HEK293 (cell line): ENCODE measurements at regions not wholly inside any gene's neighbourhood (a gene's known extent, or its start where the extent isn't known, plus 50 kb on each side); places are given as distances from the start of the nearest gene placed in this dataset.

Experiments used
- CTCF ChIA-PET: fragments of 350-600 bp; formaldehyde crosslinking; extraction: SDS; loops from one replicate; lab custom pipeline; 2021; ENCODE audit warnings: antibody characterized with exemption; lab: Yijun Ruan, JAX
- POLR2A ChIA-PET: fragments of 300-600 bp; formaldehyde crosslinking; extraction: SDS; loops from one replicate; lab custom pipeline; 2020; ENCODE audit warnings: antibody characterized with exemption, inconsistent platforms; lab: Yijun Ruan, JAX
- H3K27ac ChIP-seq: fragments of 200-500 bp; sonication (Bioruptor generic); 2 replicates; pipeline ENCODE4 v1.5.1; 2014; ENCODE audit warnings: low read depth, low read length, control low read depth, inconsistent platforms; ENCODE audit errors: extremely low read depth
- H3K36me3 ChIP-seq, 2 experiments: fragments of 200-500 bp in 1 of 2; sonication (Bioruptor generic) in 1 of 2; 1 replicate in 1 of 2; 2 replicates in 1 of 2; pipeline ENCODE4 v1.5.1; 2014 to 2017; ENCODE audit warnings: inconsistent platforms in 2 of 2, low read length in 2 of 2; ENCODE audit not compliant: control insufficient read depth in 2 of 2, insufficient read depth in 1 of 2
- H3K4me1 ChIP-seq: fragments of 200-500 bp; sonication (Bioruptor generic); 2 replicates; pipeline ENCODE4 v1.5.1; 2014; ENCODE audit warnings: mild to moderate bottlenecking, low read length, inconsistent platforms; ENCODE audit not compliant: control insufficient read depth, insufficient read depth
- H3K4me3 ChIP-seq: 2 replicates; pipeline ENCODE4 v1.5.1; 2011; ENCODE audit warnings: low read depth, mild to moderate bottlenecking, control low read depth, low read length, moderate library complexity
- H3K9me3 ChIP-seq: fragments of 200-500 bp; sonication (Bioruptor generic); 2 replicates; pipeline ENCODE4 v1.5.1; 2014; ENCODE audit warnings: low read depth, low read length, inconsistent platforms; ENCODE audit not compliant: control insufficient read depth, insufficient read depth
- FEZF1 ChIP-seq: fragments of 450-650 bp; formaldehyde crosslinking; IDR thresholded peaks from 2 replicates; pipeline ENCODE4 v1.5.1; 2016; ENCODE audit warnings: missing biosample characterization, missing genetic modification characterization
- GFI1B ChIP-seq: fragments of 450-650 bp; formaldehyde crosslinking; IDR thresholded peaks from 2 replicates; pipeline ENCODE4 v1.5.1; 2016; ENCODE audit warnings: missing biosample characterization, missing genetic modification characterization
- GLI4 ChIP-seq: fragments of 450-650 bp; formaldehyde crosslinking; IDR thresholded peaks from 2 replicates; pipeline ENCODE4 v1.5.1; 2016; ENCODE audit warnings: missing biosample characterization, missing genetic modification characterization
- KLF16 ChIP-seq: fragments of 450-650 bp; formaldehyde crosslinking; IDR thresholded peaks from 2 replicates; pipeline ENCODE4 v1.5.1; 2017; ENCODE audit warnings: missing biosample characterization, missing genetic modification characterization
- TCF7L2 ChIP-seq: IDR thresholded peaks from 2 replicates; pipeline ENCODE4 v1.6.1; 2011; ENCODE audit warnings: low read depth, mild to moderate bottlenecking, inconsistent platforms, low read length, moderate library complexity, borderline replicate concordance
- ZBTB1 ChIP-seq: fragments of 450-650 bp; formaldehyde crosslinking; IDR thresholded peaks from 2 replicates; pipeline ENCODE4 v1.5.1; 2016; ENCODE audit warnings: missing biosample characterization, missing genetic modification characterization
- ZFP3 ChIP-seq: fragments of 450-650 bp; formaldehyde crosslinking; IDR thresholded peaks from 2 replicates; pipeline ENCODE4 v1.5.1; 2016; ENCODE audit warnings: low read depth, missing biosample characterization, missing genetic modification characterization
- ZFP37 ChIP-seq: fragments of 450-650 bp; formaldehyde crosslinking; IDR thresholded peaks from 2 replicates; pipeline ENCODE4 v1.5.1; 2016; ENCODE audit warnings: missing biosample characterization, missing genetic modification characterization
- ZNF112 ChIP-seq: fragments of 450-650 bp; formaldehyde crosslinking; IDR thresholded peaks from 2 replicates; pipeline ENCODE4 v1.5.0; 2017; ENCODE audit warnings: missing biosample characterization, missing genetic modification characterization
- ZNF133 ChIP-seq: fragments of 450-650 bp; formaldehyde crosslinking; IDR thresholded peaks from 2 replicates; pipeline ENCODE4 v1.5.1; 2016; ENCODE audit warnings: missing biosample characterization, missing genetic modification characterization
- ZNF16 ChIP-seq: fragments of 450-650 bp; formaldehyde crosslinking; IDR thresholded peaks from 2 replicates; pipeline ENCODE4 v1.5.1; 2016; ENCODE audit warnings: low read depth, missing biosample characterization, missing genetic modification characterization
- ZNF24 ChIP-seq: fragments of 450-650 bp; formaldehyde crosslinking; IDR thresholded peaks from 2 replicates; pipeline ENCODE4 v1.5.1; 2016; ENCODE audit warnings: missing biosample characterization, missing genetic modification characterization
- ZNF37A ChIP-seq: fragments of 450-650 bp; IDR thresholded peaks from 2 replicates; pipeline ENCODE4 v1.5.1; 2018; ENCODE audit warnings: missing biosample characterization, missing genetic modification characterization
- ZNF416 ChIP-seq: fragments of 450-650 bp; formaldehyde crosslinking; IDR thresholded peaks from 2 replicates; pipeline ENCODE4 v1.5.1; 2016; ENCODE audit warnings: missing biosample characterization, missing genetic modification characterization
- ZNF473 ChIP-seq: fragments of 450-650 bp; formaldehyde crosslinking; IDR thresholded peaks from 2 replicates; pipeline ENCODE4 v1.5.1; 2017; ENCODE audit warnings: missing biosample characterization, missing genetic modification characterization
- ZNF549 ChIP-seq: fragments of 450-650 bp; IDR thresholded peaks from 2 replicates; pipeline ENCODE4 v1.5.1; 2018; ENCODE audit warnings: missing biosample characterization, missing genetic modification characterization, mild to moderate bottlenecking, inconsistent platforms, moderate library complexity
- ZNF629 ChIP-seq: fragments of 450-650 bp; formaldehyde crosslinking; IDR thresholded peaks from 2 replicates; pipeline ENCODE4 v1.5.1; 2017; ENCODE audit warnings: missing biosample characterization, missing genetic modification characterization
- ZNF76 ChIP-seq: fragments of 450-650 bp; formaldehyde crosslinking; IDR thresholded peaks from 2 replicates; pipeline ENCODE4; 2016; ENCODE audit warnings: low read depth, missing biosample characterization, missing genetic modification characterization, borderline replicate concordance
- ZNF791 ChIP-seq: fragments of 450-650 bp; formaldehyde crosslinking; IDR thresholded peaks from 2 replicates; pipeline ENCODE4 v1.5.1; 2016; ENCODE audit warnings: missing biosample characterization, missing genetic modification characterization
- ZNF843 ChIP-seq: fragments of 450-650 bp; formaldehyde crosslinking; IDR thresholded peaks from 2 replicates; pipeline ENCODE4 v1.5.1; 2016; ENCODE audit warnings: missing biosample characterization, missing genetic modification characterization
- ZXDB ChIP-seq: fragments of 450-650 bp; formaldehyde crosslinking; IDR thresholded peaks from 2 replicates; pipeline ENCODE4 v1.5.1; 2016; ENCODE audit warnings: missing biosample characterization, missing genetic modification characterization
- TF ChIP-seq, protein P1 (sequence below): fragments of 450-650 bp; formaldehyde crosslinking; IDR thresholded peaks from 2 replicates; pipeline ENCODE4 v1.5.1; 2016; ENCODE audit warnings: missing biosample characterization, missing genetic modification characterization, borderline replicate concordance
- TF ChIP-seq, protein P2 (sequence below): fragments of 450-650 bp; formaldehyde crosslinking; IDR thresholded peaks from 2 replicates; pipeline ENCODE4 v1.5.1; 2016; ENCODE audit warnings: missing biosample characterization, missing genetic modification characterization, low read depth
- TF ChIP-seq, protein P3 (sequence below): fragments of 450-650 bp; formaldehyde crosslinking; IDR thresholded peaks from 2 replicates; pipeline ENCODE4 v1.5.0; 2017; ENCODE audit warnings: missing biosample characterization, missing genetic modification characterization, borderline replicate concordance
- TF ChIP-seq, protein P4 (sequence below): fragments of 450-650 bp; formaldehyde crosslinking; IDR thresholded peaks from 2 replicates; pipeline ENCODE4 v1.5.1; 2016; ENCODE audit warnings: missing biosample characterization, missing genetic modification characterization

DNA sequence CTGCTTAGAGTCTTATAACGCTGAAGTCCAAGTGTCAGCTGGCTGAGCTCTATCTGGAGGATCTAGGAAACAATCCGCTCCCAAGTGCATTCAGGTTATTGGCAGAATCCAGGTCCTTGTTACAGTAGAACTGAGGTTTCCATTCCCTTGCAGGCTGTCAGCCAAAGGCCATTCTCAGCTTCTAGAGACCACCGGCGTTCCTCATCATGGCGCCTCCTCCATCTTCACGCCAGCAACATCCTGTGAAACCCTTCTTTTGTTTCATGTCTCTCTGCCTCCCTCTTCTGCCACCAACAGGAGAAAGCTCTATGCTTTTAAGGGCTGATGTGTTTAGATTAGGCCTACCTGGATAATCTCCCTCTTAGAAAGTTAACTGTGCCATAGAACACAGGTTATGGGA is 133.0 kb upstream of the RASSF8 start:
- ChIA-PET CTCF (interaction anchor here (0.6 to 1.3 kb wide), 3 partner anchors 10 to 241 kb away, joined by 3 read pairs; no protein-coding TSS in a partner anchor), POLR2A (no interaction called here)
- Histone ChIP-seq H3K27ac (no peak overlapping the region), H3K4me1 (no peaks in the 10 kb centered on the region), H3K4me3 (no peak overlapping the region), H3K36me3 (no peaks in the 10 kb centered on the region), H3K9me3 (no peaks in the 10 kb centered on the region)
- TF ChIP-seq ZNF416 (tag by site-specific recombination) (no peak), ZNF549 (tag by site-specific recombination) (no peak), ZNF16 (tag by site-specific recombination) (no peak), GFI1B (tag by site-specific recombination) (no peak), ZNF629 (tag by site-specific recombination) (no peak), ZFP37 (tag by site-specific recombination) (no peak), FEZF1 (no peak), ZNF133 (tag by site-specific recombination) (no peak), ZXDB (tag by site-specific recombination) (no peak)
- TF ChIP-seq, protein P1, sequence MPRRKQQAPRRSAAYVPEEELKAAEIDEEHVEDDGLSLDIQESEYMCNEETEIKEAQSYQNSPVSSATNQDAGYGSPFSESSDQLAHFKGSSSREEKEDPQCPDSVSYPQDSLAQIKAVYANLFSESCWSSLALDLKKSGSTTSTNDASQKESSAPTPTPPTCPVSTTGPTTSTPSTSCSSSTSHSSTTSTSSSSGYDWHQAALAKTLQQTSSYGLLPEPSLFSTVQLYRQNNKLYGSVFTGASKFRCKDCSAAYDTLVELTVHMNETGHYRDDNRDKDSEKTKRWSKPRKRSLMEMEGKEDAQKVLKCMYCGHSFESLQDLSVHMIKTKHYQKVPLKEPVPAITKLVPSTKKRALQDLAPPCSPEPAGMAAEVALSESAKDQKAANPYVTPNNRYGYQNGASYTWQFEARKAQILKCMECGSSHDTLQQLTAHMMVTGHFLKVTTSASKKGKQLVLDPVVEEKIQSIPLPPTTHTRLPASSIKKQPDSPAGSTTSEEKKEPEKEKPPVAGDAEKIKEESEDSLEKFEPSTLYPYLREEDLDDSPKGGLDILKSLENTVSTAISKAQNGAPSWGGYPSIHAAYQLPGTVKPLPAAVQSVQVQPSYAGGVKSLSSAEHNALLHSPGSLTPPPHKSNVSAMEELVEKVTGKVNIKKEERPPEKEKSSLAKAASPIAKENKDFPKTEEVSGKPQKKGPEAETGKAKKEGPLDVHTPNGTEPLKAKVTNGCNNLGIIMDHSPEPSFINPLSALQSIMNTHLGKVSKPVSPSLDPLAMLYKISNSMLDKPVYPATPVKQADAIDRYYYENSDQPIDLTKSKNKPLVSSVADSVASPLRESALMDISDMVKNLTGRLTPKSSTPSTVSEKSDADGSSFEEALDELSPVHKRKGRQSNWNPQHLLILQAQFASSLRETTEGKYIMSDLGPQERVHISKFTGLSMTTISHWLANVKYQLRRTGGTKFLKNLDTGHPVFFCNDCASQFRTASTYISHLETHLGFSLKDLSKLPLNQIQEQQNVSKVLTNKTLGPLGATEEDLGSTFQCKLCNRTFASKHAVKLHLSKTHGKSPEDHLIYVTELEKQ = no peak

DNA sequence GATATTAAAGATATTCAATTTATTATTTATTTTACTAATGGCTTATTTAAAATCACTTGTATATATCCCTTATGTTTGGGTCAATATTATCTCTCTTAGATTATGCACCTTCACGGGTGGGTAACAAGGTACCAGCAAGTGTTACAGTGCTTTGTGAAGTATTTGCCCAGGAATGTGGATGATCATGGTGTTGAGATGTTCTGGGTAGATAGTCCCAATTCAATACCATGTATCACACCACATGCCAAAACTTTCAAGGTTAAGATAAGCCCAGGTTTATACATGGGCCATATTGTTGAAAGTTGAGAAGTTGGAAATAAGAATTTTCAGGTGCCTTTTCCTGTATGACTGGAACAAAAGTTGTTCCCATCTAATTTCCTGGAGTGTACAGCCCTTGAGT is 131.3 kb upstream of the RASSF8 start:
- H3K4me3 ChIP-seq = no peak overlapping the region
- TF ChIP-seq ZNF791 = no peak
- no peak for TF ChIP-seq KLF16 (tag by site-specific recombination)
- TF ChIP-seq, protein P2, sequence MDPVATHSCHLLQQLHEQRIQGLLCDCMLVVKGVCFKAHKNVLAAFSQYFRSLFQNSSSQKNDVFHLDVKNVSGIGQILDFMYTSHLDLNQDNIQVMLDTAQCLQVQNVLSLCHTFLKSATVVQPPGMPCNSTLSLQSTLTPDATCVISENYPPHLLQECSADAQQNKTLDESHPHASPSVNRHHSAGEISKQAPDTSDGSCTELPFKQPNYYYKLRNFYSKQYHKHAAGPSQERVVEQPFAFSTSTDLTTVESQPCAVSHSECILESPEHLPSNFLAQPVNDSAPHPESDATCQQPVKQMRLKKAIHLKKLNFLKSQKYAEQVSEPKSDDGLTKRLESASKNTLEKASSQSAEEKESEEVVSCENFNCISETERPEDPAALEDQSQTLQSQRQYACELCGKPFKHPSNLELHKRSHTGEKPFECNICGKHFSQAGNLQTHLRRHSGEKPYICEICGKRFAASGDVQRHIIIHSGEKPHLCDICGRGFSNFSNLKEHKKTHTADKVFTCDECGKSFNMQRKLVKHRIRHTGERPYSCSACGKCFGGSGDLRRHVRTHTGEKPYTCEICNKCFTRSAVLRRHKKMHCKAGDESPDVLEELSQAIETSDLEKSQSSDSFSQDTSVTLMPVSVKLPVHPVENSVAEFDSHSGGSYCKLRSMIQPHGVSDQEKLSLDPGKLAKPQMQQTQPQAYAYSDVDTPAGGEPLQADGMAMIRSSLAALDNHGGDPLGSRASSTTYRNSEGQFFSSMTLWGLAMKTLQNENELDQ = no peak
- TF ChIP-seq ZNF76 (tag by site-specific recombination) = no peak
- TF ChIP-seq ZNF473 (tag by site-specific recombination) = no peak
- TF ChIP-seq ZNF16 (tag by site-specific recombination) = no peak
- TF ChIP-seq ZNF24 (tag by site-specific recombination) = no peak
- no peaks in the 10 kb centered on the region for H3K36me3 ChIP-seq
- H3K9me3 ChIP-seq = no peaks in the 10 kb centered on the region
- no peaks in the 10 kb centered on the region for H3K4me1 ChIP-seq
- H3K27ac ChIP-seq = no peak overlapping the region
- ChIA-PET CTCF (interaction anchor here (0.6 kb wide), 1 partner anchor 25 kb away, joined by 4 read pairs; no protein-coding TSS in a partner anchor), POLR2A (no interaction called here)

DNA sequence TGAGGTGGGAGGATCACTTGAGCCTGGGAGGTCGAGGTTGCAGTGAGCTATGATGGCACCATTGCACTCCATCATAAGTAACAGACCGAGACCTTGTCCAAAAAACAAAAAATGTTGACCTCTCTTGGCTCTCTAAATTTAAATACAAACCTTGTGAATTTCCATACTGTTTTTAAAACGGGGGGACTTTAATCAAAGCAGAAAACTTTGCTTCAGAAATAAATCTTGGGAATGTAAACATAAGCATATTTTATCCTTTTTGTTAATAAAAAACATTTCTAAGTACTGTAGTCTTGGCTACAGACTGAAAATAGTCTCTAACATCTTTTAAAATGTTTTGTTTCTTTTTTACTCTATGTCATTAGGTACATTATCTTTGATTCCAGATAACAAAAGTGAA is 130.7 kb upstream of the RASSF8 start:
- no peak overlapping the region for H3K4me3 ChIP-seq
- ChIA-PET CTCF (interaction anchor here (0.6 kb wide), 1 partner anchor 26 kb away, joined by 4 read pairs; no protein-coding TSS in a partner anchor), POLR2A (no interaction called here)
- H3K4me1 ChIP-seq = no peaks in the 10 kb centered on the region
- H3K9me3 ChIP-seq = no peaks in the 10 kb centered on the region
- no peak overlapping the region for H3K27ac ChIP-seq
- H3K36me3 ChIP-seq = no peaks in the 10 kb centered on the region
- TF ChIP-seq ZNF37A (tag by site-specific recombination) (no peak), ZNF112 (tag by site-specific recombination) (no peak), ZNF843 (tag by site-specific recombination) (no peak), ZBTB1 (no peak), ZNF16 (tag by site-specific recombination) (no peak), TCF7L2 (no peak), ZFP3 (no peak), GLI4 (tag by site-specific recombination) (no peak)
- TF ChIP-seq, protein P3, sequence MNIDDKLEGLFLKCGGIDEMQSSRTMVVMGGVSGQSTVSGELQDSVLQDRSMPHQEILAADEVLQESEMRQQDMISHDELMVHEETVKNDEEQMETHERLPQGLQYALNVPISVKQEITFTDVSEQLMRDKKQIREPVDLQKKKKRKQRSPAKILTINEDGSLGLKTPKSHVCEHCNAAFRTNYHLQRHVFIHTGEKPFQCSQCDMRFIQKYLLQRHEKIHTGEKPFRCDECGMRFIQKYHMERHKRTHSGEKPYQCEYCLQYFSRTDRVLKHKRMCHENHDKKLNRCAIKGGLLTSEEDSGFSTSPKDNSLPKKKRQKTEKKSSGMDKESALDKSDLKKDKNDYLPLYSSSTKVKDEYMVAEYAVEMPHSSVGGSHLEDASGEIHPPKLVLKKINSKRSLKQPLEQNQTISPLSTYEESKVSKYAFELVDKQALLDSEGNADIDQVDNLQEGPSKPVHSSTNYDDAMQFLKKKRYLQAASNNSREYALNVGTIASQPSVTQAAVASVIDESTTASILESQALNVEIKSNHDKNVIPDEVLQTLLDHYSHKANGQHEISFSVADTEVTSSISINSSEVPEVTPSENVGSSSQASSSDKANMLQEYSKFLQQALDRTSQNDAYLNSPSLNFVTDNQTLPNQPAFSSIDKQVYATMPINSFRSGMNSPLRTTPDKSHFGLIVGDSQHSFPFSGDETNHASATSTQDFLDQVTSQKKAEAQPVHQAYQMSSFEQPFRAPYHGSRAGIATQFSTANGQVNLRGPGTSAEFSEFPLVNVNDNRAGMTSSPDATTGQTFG = no peak
- TF ChIP-seq, protein P4, sequence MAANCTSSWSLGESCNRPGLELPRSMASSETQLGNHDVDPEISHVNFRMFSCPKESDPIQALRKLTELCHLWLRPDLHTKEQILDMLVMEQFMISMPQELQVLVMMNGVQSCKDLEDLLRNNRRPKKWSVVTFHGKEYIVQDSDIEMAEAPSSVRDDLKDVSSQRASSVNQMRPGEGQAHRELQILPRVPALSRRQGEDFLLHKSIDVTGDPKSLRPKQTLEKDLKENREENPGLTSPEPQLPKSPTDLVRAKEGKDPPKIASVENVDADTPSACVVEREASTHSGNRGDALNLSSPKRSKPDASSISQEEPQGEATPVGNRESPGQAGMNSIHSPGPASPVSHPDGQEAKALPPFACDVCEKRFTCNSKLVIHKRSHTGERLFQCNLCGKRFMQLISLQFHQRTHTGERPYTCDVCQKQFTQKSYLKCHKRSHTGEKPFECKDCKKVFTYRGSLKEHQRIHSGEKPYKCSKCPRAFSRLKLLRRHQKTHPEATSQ (tag by site-specific recombination) = no peak
